ENCODE measurements at regions not wholly inside any gene's neighbourhood (a gene's known extent, or its start where the extent isn't known, plus 50 kb on each side); places are given as distances from the start of the nearest gene placed in this dataset.

- no peak for DNase-seq
These were observed 64.6 kb downstream of the FOXB2 start for GRCh38 chr9:77084094-77084493.

DNA sequence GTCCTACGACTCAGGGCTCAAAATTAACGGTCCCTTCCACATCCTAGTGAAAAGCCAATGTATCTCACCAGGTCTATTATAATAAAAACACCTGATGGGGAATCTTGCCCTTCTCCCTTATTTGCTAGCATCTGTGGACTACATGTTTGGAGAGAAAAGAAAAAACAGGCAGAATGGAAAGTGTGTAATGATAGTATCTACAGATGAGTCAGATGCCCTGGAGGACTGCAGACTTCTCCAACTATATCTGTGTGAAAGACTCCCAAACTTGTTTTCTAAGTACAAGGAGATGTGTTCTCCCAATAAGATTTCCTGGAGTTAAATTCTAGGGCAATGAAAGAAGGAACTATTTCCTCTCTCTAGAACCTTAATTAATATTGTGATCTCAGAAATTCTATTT is 66.0 kb downstream of the FOXB2 start:
- DNase-seq: no peak

GRCh38 chr9:77087506-77087905 is 68.1 kb downstream of the FOXB2 start:
- DNase-seq: no peak

DNA sequence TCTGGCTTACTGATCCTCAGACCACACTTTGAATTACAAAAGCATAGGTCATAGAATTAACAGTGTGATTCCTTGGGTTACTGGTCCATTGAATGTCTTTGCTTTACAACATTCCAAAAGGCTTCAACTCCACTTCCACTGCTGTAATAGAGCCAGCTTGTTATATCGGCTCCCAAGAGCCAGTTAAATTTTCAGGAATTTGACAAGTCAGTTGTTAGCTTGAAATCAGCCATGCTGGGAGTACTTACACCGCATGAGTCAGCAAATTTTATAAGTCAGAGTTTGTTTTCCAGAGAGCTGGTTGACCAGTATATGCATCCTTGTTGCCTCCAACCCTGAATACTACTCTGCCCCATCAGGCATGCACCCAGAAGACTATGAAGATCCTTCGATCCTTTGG is 73.1 kb downstream of the FOXB2 start:
- DNase-seq: peak; percentile 25

- no peak for DNase-seq
These were observed 74.7 kb downstream of the FOXB2 start for GRCh38 chr9:77094150-77094549.

DNA sequence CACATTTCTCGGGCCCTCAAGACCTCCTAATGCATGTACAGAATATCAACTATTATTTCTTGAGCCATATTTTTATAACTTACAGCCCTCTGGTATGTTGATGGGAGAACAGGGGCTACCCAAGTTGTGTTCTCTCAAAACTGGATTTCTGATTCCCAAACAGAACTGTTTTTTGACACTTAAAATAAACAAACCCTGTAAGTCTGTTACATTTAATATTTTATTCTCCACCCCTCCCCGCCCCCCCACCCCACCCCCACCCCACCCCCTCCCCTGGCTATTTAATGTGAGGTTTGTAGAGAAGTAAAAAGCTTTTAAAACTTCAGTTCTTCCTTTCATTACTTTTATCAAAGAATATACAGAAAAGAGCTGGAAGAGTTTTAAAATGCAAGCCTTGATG is 77.9 kb downstream of the FOXB2 start:
- no peak for DNase-seq

DNA sequence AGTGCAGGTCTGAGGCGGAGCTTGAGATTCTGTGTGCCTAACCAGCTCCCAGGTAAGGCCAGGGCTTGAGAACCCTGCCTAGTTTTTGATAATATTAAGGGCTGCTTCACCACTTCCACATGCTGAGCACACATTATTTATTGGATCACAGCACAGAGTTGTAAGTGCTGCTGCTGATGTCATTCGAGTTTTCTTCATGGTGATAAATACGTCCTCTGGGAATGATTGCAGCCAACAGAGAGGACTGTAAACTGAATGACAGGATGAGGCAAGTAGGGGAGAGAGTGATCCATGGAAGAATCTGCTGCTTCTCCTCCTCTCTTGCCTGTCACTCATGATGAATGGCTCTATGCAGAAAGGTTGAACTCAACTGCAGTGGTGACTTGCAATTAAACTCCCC is 77.9 kb upstream of the VPS13A start:
- no peak for DNase-seq

DNA sequence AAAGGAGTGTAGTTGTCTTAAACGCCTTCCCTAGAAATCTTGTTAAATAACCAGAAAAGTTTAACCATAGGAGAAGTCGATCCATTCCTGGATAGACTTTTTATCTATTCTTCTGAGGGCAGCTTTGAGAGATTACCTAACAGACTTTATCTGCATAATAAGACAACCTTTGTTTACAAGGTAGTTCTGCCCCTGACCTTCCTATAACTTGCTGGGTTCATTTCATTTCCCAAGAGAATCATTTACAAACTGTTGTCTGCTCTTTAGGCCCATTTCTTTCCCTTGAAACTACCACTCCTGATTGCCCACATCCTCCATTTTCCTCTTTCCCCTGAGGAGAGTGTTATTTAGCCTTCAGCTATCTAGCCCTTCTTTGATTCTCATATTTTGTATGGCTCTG is 65.9 kb upstream of the VPS13A start:
- no peak for DNase-seq

DNA sequence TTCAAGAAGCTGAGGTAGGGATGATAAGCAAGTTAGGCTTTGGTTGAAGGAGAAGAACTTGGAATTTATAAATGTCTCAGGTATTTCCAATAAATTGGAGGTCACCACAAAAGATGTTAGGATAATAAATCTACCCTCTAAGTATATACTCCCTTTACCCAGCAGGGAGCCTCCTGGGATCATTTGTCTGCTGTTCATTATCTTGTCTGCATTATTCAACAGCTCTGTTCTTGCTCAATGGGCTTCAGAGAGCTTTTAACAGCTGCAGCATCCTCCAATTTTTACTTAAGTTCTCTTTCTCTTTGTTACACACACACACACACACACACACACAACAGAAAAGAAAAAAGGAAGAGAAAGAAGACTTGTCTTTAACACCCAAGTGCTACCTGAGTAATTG is 51.7 kb upstream of the VPS13A start:
- no peak for DNase-seq

- no peak for DNase-seq
These were observed 50.3 kb upstream of the VPS13A start for GRCh38 chr9:77127071-77127470.

Data from fibroblast of skin of abdomen (primary cell).